HCT116 (cell line): ENCODE measurements at regions not wholly inside any gene's neighbourhood (a gene's known extent, or its start where the extent isn't known, plus 50 kb on each side); places are given as distances from the start of the nearest gene placed in this dataset.

Experiments used
- ATAC-seq: fragments of 200-7000 bp; cut with Tn5 transposase; 2 replicates; pipeline ENCODE4 v1.9.1; 2020; ENCODE audit warnings: mild to moderate bottlenecking, moderate library complexity
- BruUV-seq: library from RNA; stranded (reverse); fragments of 400-500 nt; replicated peaks from 2 replicates; lab custom pipeline; 2021; lab: Mats Ljungman, UMichigan
- CTCF ChIA-PET: fragments of 300-600 bp; sonication (Branson Sonifier 250); formaldehyde crosslinking; loops from one replicate; lab custom pipeline; 2021; ENCODE audit warnings: antibody characterized with exemption; lab: Charles Lee
- POLR2A ChIA-PET: fragments of 300-600, 350-600 bp; sonication (Branson Sonifier 250); formaldehyde crosslinking; loops from one replicate; lab custom pipeline; 2021; ENCODE audit warnings: antibody characterized with exemption; lab: Charles Lee
- RAD21 ChIA-PET, 2 experiments: fragments of 300-600 bp; sonication (Branson Sonifier 250); formaldehyde crosslinking; loops; one replicate each; lab custom pipeline; 2023; ENCODE audit warnings: low total read pairs in 2 of 2; ENCODE audit not compliant: uncharacterized antibody in 2 of 2, unreplicated experiment in 2 of 2, low non-redundant PET in 1 of 2; lab: Charles Lee
- DNase-seq: peaks from one replicate; pipeline ENCODE4 v3.0.0-alpha.2; 2010; ENCODE audit warnings: low read depth, low spot score
- H2AFZ ChIP-seq: fragments of 200-600 bp; shearing (Covaris generic), sonication (generic); 2 replicates; pipeline ENCODE4 v1.6.1; 2017; ENCODE audit warnings: low read depth, mixed run types, mixed read lengths, antibody characterized with exemption, low read length; ENCODE audit not compliant: poor library complexity, severe bottlenecking
- H3K27ac ChIP-seq: 2 replicates; pipeline ENCODE4 v1.5.1; 2012; ENCODE audit warnings: low read depth, low read length
- H3K27me3 ChIP-seq: fragments of 200-600 bp; sonication (generic); 2 replicates; pipeline ENCODE4 v1.6.1; 2016; ENCODE audit warnings: mixed run types, low read length, mixed read lengths; ENCODE audit not compliant: insufficient read depth
- H3K36me3 ChIP-seq, 2 experiments: fragments of 200-500 bp in 1 of 2; fragments of 200-600 bp in 1 of 2; sonication (Bioruptor generic) in 1 of 2; sonication (generic) in 1 of 2; 2 replicates each; pipeline versions ENCODE4 v1.5.1 to v1.6.1; 2014 to 2016; ENCODE audit warnings: low read length in 2 of 2, inconsistent platforms in 1 of 2, mixed read lengths in 1 of 2, mixed run types in 1 of 2; ENCODE audit not compliant: insufficient read depth in 2 of 2, control insufficient read depth in 1 of 2
- H3K4me1 ChIP-seq, 2 experiments: fragments of 200-600 bp in 1 of 2; sonication (generic) in 1 of 2; 2 replicates each; pipeline versions ENCODE4 v1.5.1 to v1.6.1; 2012 to 2017; ENCODE audit warnings: low read length in 2 of 2, inconsistent platforms in 1 of 2, mild to moderate bottlenecking in 1 of 2, mixed read lengths in 1 of 2, mixed run types in 1 of 2, moderate library complexity in 1 of 2; ENCODE audit not compliant: insufficient read depth in 2 of 2, control insufficient read depth in 1 of 2
- H3K4me2 ChIP-seq: fragments of 200-600 bp; sonication (generic); 2 replicates; pipeline ENCODE4 v1.6.1; 2017; ENCODE audit warnings: mixed run types, low read length, mixed read lengths
- H3K4me3 ChIP-seq, 2 experiments: fragments of 200-600 bp in 1 of 2; sonication (generic) in 1 of 2; replicated peaks in 1 of 2; 2 replicates each; pipeline ENCODE4 v1.5.1; 2011 to 2016; ENCODE audit warnings: low read length in 2 of 2, control low read depth in 1 of 2, low read depth in 1 of 2, mild to moderate bottlenecking in 1 of 2, mixed read lengths in 1 of 2, mixed run types in 1 of 2
- H3K79me2 ChIP-seq: fragments of 200-600 bp; sonication (generic); 2 replicates; pipeline ENCODE4 v1.6.1; 2017; ENCODE audit warnings: mild to moderate bottlenecking, mixed run types, low read length, moderate library complexity, mixed read lengths; ENCODE audit not compliant: insufficient read depth
- H3K9ac ChIP-seq: fragments of 200-600 bp; sonication (generic); 2 replicates; pipeline ENCODE4 v1.6.1; 2016; ENCODE audit warnings: low read length, mixed read lengths
- H3K9me2 ChIP-seq: fragments of 200-600 bp; sonication (generic), shearing (Covaris generic); 2 replicates; pipeline ENCODE4 v1.6.1; 2017; ENCODE audit warnings: mixed run types, mild to moderate bottlenecking, moderate library complexity; ENCODE audit not compliant: insufficient read depth
- H3K9me3 ChIP-seq, 2 experiments: fragments of 200-500 bp in 1 of 2; fragments of 200-600 bp in 1 of 2; sonication (Bioruptor generic) in 1 of 2; sonication (generic) in 1 of 2; 2 replicates each; pipeline ENCODE4 v1.6.1; 2014 to 2017; ENCODE audit warnings: low read length in 2 of 2, mixed read lengths in 2 of 2, inconsistent platforms in 1 of 2, low read depth in 1 of 2, mild to moderate bottlenecking in 1 of 2, mixed run types in 1 of 2, moderate library complexity in 1 of 2; ENCODE audit not compliant: control insufficient read depth in 1 of 2, insufficient read depth in 1 of 2
- H4K20me1 ChIP-seq: fragments of 200-600 bp; sonication (generic), shearing (Covaris generic); 2 replicates; pipeline ENCODE4 v1.6.1; 2017; ENCODE audit warnings: mixed run types, mild to moderate bottlenecking, moderate library complexity; ENCODE audit not compliant: insufficient read depth
- ATF3 ChIP-seq: IDR thresholded peaks from 2 replicates; pipeline ENCODE4 v1.6.1; 2012
- CEBPB ChIP-seq: IDR thresholded peaks from 2 replicates; pipeline ENCODE4 v1.6.1; 2012; ENCODE audit warnings: low read depth
- CTCF ChIP-seq, 3 experiments: fragments of 200-600 bp in 1 of 3; sonication (generic) in 1 of 3; IDR thresholded peaks in 2 of 3; conservative IDR thresholded peaks in 1 of 3; 2 replicates each; pipeline ENCODE4 v1.5.1; 2012 to 2017; ENCODE audit warnings: low read depth in 2 of 3, low read length in 2 of 3, antibody characterized with exemption in 1 of 3, borderline replicate concordance in 1 of 3, control low read depth in 1 of 3, mild to moderate bottlenecking in 1 of 3, mixed read lengths in 1 of 3, mixed run types in 1 of 3, moderate library complexity in 1 of 3; ENCODE audit not compliant: insufficient read depth in 1 of 3
- EGR1 ChIP-seq: IDR thresholded peaks from 2 replicates; pipeline ENCODE4 v1.6.1; 2012; ENCODE audit warnings: low read depth
- MAX ChIP-seq: IDR thresholded peaks from 2 replicates; pipeline ENCODE4 v1.6.1; 2012
- POLR2AphosphoS5 ChIP-seq: IDR thresholded peaks from 2 replicates; pipeline ENCODE4 v1.6.1; 2011; ENCODE audit warnings: mild to moderate bottlenecking, low read depth, low read length, moderate library complexity
- ZFX ChIP-seq: fragments of 450-650 bp; IDR thresholded peaks from 2 replicates; pipeline ENCODE4 v1.6.1; 2017
- intact Hi-C: fragments of 100-400 bp; cut with micrococcal nuclease; formaldehyde crosslinking; loops from 2 replicates; pipeline ENCODE4 v1.10.0; 2022

GRCh38 chr1:232182236-232182635 lies 447.7 kb downstream of the SIPA1L2 start (continued):
- TF ChIP-seq CTCF (IDR thresholded peaks at IDR 0.05 in 2 of 3, conservative IDR thresholded peaks at IDR 0.05 in 1 of 3; ENCODE audit: borderline replicate concordance in 1 of 3, insufficient read depth in 1 of 3, low read depth in 2 of 3, low read length in 2 of 3): no peak
- TF ChIP-seq ZFX: no peak

GRCh38 chr1:232180779-232181136 lies 449.2 kb downstream of the SIPA1L2 start:
- TF ChIP-seq CEBPB: no peak
- TF ChIP-seq CTCF (IDR thresholded peaks at IDR 0.05 in 2 of 3, conservative IDR thresholded peaks at IDR 0.05 in 1 of 3; ENCODE audit: borderline replicate concordance in 1 of 3, insufficient read depth in 1 of 3, low read depth in 2 of 3, low read length in 2 of 3): no peak
- no peak for TF ChIP-seq ATF3
- TF ChIP-seq POLR2AphosphoS5: no peak
- TF ChIP-seq MAX: no peak
- no peak for TF ChIP-seq EGR1
- no TSS peak for BruUV-seq
- no peak overlapping the region for H2AFZ ChIP-seq
- no peaks in the 10 kb centered on the region for H3K36me3 ChIP-seq
- intact Hi-C loops: no loop called here
- DNase-seq (no peak), ATAC-seq (no peak)
- H3K9me3 ChIP-seq: no peaks in the 10 kb centered on the region
- H3K4me1 ChIP-seq: no peaks in the 10 kb centered on the region
- ChIA-PET POLR2A (no interaction called here), RAD21 (no interaction called here), CTCF (no interaction called here)
- H4K20me1 ChIP-seq: no peaks in the 10 kb centered on the region
- no peak overlapping the region for H3K9ac ChIP-seq
- H3K9me2 ChIP-seq: no peaks in the 10 kb centered on the region
- no peak overlapping the region for H3K4me2 ChIP-seq
- H3K27ac ChIP-seq: no peak overlapping the region
- no peaks in the 10 kb centered on the region for H3K27me3 ChIP-seq
- H3K79me2 ChIP-seq: no peaks in the 10 kb centered on the region
- H3K4me3 ChIP-seq: no peak overlapping the region
